K562 (cell line): ENCODE measurements at regions not wholly inside any gene's neighbourhood (a gene's known extent, or its start where the extent isn't known, plus 50 kb on each side); places are given as distances from the start of the nearest gene placed in this dataset.

Experiments
- CCNT2 ChIP-seq: IDR thresholded peaks from 2 replicates; pipeline ENCODE4 v1.6.1; 2011; ENCODE audit warnings: borderline replicate concordance, low read depth, mild to moderate bottlenecking, moderate library complexity, mixed read lengths, low read length; ENCODE audit not compliant: insufficient read length; ENCODE audit errors: extremely low read depth
- ELF4 ChIP-seq: fragments of 450-650 bp; formaldehyde crosslinking; IDR thresholded peaks from 2 replicates; pipeline ENCODE4 v1.4.0; 2022; ENCODE audit warnings: missing genetic modification characterization
- TF ChIP-seq, protein P1 (sequence below), 2 experiments: fragments of 450-650 bp; IDR thresholded peaks; 2 replicates each; pipeline ENCODE4 v1.6.1; 2016
- TF ChIP-seq, protein P2 (sequence below): sonication (generic); formaldehyde crosslinking; IDR thresholded peaks from 2 replicates; pipeline ENCODE4 v1.8.0; 2022; ENCODE audit warnings: mild to moderate bottlenecking, missing genetic modification reagents
- TF ChIP-seq, protein P3 (sequence below): sonication (generic); formaldehyde crosslinking; IDR thresholded peaks from 2 replicates; pipeline ENCODE4 v1.8.1; 2023; ENCODE audit warnings: mild to moderate bottlenecking, missing genetic modification reagents

DNA sequence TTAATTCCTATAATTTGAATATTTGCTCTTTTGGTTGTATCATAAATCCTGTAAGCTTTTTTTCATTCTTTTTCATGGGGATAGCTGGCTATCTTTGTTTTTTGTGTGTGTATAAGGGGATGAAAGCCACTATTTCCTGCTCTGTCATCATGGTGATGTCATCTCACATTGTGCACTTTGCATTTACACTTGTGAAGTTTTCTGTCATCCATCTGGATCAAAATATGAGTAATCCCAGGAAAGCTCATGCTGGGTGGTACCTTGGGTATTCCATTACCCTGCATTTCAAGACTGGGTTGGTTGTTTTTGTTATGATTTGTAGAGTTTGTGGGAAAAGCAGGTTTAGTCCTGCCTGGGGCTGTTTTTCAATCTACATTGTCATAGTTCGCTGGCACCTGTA lies 77.8 kb upstream of the XIST start (continued):
- no peak for TF ChIP-seq CCNT2
- no peak for TF ChIP-seq ELF4 (CRISPR knock-in tag)
- TF ChIP-seq, protein P1, sequence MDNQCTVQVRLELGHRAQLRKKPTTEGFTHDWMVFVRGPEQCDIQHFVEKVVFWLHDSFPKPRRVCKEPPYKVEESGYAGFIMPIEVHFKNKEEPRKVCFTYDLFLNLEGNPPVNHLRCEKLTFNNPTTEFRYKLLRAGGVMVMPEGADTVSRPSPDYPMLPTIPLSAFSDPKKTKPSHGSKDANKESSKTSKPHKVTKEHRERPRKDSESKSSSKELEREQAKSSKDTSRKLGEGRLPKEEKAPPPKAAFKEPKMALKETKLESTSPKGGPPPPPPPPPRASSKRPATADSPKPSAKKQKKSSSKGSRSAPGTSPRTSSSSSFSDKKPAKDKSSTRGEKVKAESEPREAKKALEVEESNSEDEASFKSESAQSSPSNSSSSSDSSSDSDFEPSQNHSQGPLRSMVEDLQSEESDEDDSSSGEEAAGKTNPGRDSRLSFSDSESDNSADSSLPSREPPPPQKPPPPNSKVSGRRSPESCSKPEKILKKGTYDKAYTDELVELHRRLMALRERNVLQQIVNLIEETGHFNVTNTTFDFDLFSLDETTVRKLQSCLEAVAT (IDR thresholded peaks at IDR 0.05), result no peak
- TF ChIP-seq, protein P2, sequence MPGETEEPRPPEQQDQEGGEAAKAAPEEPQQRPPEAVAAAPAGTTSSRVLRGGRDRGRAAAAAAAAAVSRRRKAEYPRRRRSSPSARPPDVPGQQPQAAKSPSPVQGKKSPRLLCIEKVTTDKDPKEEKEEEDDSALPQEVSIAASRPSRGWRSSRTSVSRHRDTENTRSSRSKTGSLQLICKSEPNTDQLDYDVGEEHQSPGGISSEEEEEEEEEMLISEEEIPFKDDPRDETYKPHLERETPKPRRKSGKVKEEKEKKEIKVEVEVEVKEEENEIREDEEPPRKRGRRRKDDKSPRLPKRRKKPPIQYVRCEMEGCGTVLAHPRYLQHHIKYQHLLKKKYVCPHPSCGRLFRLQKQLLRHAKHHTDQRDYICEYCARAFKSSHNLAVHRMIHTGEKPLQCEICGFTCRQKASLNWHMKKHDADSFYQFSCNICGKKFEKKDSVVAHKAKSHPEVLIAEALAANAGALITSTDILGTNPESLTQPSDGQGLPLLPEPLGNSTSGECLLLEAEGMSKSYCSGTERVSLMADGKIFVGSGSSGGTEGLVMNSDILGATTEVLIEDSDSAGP (CRISPR knock-in tag), result no peak
- TF ChIP-seq, protein P3, sequence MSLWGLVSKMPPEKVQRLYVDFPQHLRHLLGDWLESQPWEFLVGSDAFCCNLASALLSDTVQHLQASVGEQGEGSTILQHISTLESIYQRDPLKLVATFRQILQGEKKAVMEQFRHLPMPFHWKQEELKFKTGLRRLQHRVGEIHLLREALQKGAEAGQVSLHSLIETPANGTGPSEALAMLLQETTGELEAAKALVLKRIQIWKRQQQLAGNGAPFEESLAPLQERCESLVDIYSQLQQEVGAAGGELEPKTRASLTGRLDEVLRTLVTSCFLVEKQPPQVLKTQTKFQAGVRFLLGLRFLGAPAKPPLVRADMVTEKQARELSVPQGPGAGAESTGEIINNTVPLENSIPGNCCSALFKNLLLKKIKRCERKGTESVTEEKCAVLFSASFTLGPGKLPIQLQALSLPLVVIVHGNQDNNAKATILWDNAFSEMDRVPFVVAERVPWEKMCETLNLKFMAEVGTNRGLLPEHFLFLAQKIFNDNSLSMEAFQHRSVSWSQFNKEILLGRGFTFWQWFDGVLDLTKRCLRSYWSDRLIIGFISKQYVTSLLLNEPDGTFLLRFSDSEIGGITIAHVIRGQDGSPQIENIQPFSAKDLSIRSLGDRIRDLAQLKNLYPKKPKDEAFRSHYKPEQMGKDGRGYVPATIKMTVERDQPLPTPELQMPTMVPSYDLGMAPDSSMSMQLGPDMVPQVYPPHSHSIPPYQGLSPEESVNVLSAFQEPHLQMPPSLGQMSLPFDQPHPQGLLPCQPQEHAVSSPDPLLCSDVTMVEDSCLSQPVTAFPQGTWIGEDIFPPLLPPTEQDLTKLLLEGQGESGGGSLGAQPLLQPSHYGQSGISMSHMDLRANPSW (CRISPR knock-in tag), result no peak
